ENCODE measurements at regions not wholly inside any gene's neighbourhood (a gene's known extent, or its start where the extent isn't known, plus 50 kb on each side); places are given as distances from the start of the nearest gene placed in this dataset.

DNA sequence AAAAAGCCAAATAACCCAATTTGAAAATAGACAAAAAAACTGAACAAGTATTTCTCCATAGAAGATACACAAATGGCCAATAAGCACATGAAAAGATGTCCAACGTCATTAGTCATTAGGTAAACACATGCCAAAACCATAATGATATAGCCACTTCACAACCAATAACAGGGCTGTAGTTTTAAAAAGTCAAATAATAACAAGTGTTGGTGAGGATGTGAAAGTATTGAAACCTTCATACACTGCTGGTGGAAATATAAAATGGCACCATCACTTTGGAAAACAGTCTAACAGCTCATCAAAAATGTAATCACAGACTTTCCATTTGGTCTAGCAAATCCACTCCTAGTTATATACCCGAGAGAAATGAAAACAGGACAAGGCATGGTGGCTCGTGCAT, 144.2 kb upstream of the CYP1B1 start:
- Mint-ChIP-seq H3K27ac (ENCODE audit: unreplicated experiment) (no peak overlapping the region), H3K36me3 (ENCODE audit: low read depth) (no peaks in the 10 kb centered on the region), H3K27me3 (ENCODE audit: low read depth) (peaks cover 2% of the 10 kb centered on the region), H3K4me3 (no peak overlapping the region), H3K4me1 (peaks cover 31% of the 10 kb centered on the region), H3K9me3 (peaks cover 2% of the 10 kb centered on the region)
- no peak for DNase-seq (ENCODE audit: low read depth, low spot score)
- TF ChIP-seq, protein P1, sequence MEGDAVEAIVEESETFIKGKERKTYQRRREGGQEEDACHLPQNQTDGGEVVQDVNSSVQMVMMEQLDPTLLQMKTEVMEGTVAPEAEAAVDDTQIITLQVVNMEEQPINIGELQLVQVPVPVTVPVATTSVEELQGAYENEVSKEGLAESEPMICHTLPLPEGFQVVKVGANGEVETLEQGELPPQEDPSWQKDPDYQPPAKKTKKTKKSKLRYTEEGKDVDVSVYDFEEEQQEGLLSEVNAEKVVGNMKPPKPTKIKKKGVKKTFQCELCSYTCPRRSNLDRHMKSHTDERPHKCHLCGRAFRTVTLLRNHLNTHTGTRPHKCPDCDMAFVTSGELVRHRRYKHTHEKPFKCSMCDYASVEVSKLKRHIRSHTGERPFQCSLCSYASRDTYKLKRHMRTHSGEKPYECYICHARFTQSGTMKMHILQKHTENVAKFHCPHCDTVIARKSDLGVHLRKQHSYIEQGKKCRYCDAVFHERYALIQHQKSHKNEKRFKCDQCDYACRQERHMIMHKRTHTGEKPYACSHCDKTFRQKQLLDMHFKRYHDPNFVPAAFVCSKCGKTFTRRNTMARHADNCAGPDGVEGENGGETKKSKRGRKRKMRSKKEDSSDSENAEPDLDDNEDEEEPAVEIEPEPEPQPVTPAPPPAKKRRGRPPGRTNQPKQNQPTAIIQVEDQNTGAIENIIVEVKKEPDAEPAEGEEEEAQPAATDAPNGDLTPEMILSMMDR (conservative IDR thresholded peaks at IDR 0.05): no peak

DNA sequence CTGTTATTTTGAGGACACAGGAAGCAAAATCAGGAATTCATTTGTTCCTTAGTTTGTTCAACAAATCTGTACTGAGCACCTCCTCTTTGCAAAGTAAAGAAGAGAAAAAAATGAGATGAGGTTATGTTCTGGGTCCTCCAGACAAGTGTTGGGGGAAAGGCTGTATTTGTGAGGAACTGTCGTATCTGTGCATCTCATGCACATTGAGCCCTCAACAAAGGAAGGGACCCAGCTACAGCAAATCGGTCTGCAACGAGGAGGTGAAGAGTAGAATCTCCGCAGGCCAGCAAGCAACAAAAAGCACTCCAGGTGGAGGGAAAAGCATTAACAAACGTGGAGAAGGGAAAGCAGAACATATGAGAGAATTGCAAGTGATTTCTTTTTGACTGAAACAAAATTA, 143.0 kb upstream of the CYP1B1 start:
- Mint-ChIP-seq H3K36me3 (ENCODE audit: low read depth) (no peaks in the 10 kb centered on the region), H3K4me1 (peaks cover 31% of the 10 kb centered on the region), H3K4me3 (no peak overlapping the region), H3K27me3 (ENCODE audit: low read depth) (peaks cover 2% of the 10 kb centered on the region), H3K9me3 (peaks cover 2% of the 10 kb centered on the region), H3K27ac (ENCODE audit: unreplicated experiment) (no peak overlapping the region)
- TF ChIP-seq, protein P1 (conservative IDR thresholded peaks at IDR 0.05): no peak
- no peak for DNase-seq (ENCODE audit: low read depth, low spot score)

DNA sequence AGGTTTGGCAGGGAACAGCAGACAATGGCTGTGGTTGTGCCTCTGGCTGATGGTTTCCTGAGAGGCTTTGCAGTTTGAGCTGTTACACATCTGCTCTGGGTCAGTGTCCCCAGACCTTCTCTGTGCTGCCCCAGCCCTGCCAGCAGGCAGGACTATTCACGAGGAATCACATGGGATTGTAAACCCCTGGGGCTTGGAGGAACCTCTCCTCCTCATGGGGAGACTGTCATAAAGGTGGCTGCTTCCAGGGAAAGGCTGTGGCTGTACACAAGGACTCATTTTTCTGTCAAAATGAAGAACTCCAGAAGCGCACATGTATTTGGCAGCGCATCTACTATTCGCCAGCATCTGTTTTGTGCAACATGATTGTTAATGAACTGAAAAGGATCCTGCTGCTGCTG, 142.6 kb upstream of the CYP1B1 start:
- H3K4me1 Mint-ChIP-seq: peaks cover 35% of the 10 kb centered on the region
- H3K4me3 Mint-ChIP-seq: no peak overlapping the region
- H3K27me3 Mint-ChIP-seq (ENCODE audit: low read depth): peaks cover 2% of the 10 kb centered on the region
- DNase-seq (ENCODE audit: low read depth, low spot score): no peak
- no peak overlapping the region for H3K27ac Mint-ChIP-seq (ENCODE audit: unreplicated experiment)
- peaks cover 2% of the 10 kb centered on the region for H3K9me3 Mint-ChIP-seq
- TF ChIP-seq, protein P1 (conservative IDR thresholded peaks at IDR 0.05): no peak
- no peaks in the 10 kb centered on the region for H3K36me3 Mint-ChIP-seq (ENCODE audit: low read depth)

DNA sequence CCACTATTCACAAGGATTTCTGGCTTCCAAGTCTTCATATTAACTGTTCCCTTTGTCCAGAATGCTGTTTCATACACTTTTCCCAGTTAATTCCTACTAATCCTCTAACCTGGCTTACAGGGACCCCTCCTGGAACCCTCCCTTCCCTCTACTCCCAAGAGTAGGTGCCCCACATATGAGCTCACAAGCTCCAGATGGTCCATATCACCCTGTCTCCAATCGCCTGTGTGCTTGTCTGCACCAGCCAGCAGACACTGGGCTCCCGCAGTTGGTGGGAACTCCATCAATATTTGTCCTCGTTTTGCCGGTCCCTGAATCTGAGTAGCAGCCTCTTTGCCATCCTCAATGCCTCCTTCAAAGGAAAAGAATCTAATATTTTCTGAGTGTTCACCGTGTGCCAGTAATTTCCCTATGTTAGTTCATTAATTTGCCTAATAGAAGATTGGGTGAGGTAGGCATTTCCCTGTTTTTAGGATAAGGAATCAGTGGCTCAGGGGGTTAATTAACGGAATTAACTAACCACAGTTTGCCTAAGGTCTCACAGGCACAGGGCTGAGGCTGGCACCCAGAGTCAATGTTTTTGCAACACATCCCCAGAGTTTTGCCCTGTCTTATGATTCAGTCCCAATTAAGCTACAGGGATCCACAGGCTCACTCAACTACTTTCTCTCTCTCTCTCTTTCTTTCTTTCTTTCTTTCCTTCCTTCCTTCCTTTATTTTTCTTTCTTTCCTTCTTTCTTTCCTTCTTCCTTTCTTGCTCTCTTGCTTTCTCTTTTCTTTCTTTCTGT, 141.6 kb upstream of the CYP1B1 start:
- DNase-seq (ENCODE audit: low read depth, low spot score): no peak
- H3K27ac Mint-ChIP-seq (ENCODE audit: unreplicated experiment): no peak overlapping the region

DNA sequence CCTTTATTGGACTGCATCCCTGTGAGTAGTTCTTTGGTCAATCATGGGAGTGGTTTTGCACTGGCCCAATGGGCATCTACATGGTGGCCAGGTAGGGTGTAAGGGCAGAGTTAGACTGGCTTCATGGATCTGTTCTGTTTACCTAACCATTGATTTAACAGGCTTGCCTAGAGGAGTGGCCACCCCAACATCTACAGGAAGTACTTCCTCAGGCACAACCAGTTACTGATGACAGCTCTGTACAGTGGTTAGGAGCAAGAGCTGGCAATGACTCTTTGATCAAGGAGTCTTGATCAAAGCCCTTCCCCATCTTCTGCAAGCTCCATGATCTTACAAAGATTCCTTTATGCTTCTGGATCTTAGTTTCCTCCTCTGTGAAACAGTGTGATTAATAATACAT, 140.9 kb upstream of the CYP1B1 start:
- no peak for DNase-seq (ENCODE audit: low read depth, low spot score)
- H3K4me3 Mint-ChIP-seq: no peak overlapping the region
- peaks cover 2% of the 10 kb centered on the region for H3K9me3 Mint-ChIP-seq
- TF ChIP-seq, protein P1 (conservative IDR thresholded peaks at IDR 0.05): no peak
- H3K27ac Mint-ChIP-seq (ENCODE audit: unreplicated experiment): no peak overlapping the region
- no peaks in the 10 kb centered on the region for H3K36me3 Mint-ChIP-seq (ENCODE audit: low read depth)
- H3K4me1 Mint-ChIP-seq: peaks cover 37% of the 10 kb centered on the region
- H3K27me3 Mint-ChIP-seq (ENCODE audit: low read depth): peaks cover 2% of the 10 kb centered on the region

More for the DNA sequence above, 141.6 kb upstream of the CYP1B1 start:
- Mint-ChIP-seq H3K36me3 (ENCODE audit: low read depth) (no peaks in the 10 kb centered on the region), H3K4me3 (no peak overlapping the region), H3K4me1 (peaks cover 37% of the 10 kb centered on the region), H3K27me3 (ENCODE audit: low read depth) (peaks cover 2% of the 10 kb centered on the region), H3K9me3 (peaks cover 2% of the 10 kb centered on the region)
- TF ChIP-seq, protein P1 (conservative IDR thresholded peaks at IDR 0.05): no peak
